ENCODE measurements at regions not wholly inside any gene's neighbourhood (a gene's known extent, or its start where the extent isn't known, plus 50 kb on each side); places are given as distances from the start of the nearest gene placed in this dataset.
A peak's percentile ranks its signal among the peaks of the same experiment; 100 is the strongest.
"Not testable (repeated sequence)": the region's sequence is repeated elsewhere in the genome, so short reads cannot be mapped to it uniquely, and the experiment has no call there.

DNA sequence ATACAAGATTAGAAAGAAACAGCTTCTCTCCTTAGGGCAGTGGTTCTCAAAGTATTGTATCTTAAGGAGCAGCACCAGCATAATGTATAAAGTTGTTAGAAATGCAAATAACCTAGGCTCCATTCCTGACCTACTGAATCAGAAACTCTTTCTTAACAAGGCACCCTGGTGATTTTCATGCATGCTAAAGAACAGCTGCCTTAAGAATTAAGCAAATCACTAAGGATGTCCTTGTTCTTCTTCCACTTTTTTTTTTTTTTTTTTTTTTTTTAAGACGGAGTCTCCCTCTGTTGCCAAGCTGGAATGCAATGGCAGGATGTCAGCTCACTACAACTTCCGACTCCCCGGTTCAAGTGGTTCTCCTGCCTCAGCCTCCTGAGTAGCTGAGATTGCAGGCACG is 1095.2 kb upstream of the EDIL3 start:
- no peak for DNase-seq
- TF ChIP-seq GATA1 (IDR thresholded peaks at IDR 0.05; ENCODE audit: low read depth, low read length) (no peak), POLR2A (IDR thresholded peaks at IDR 0.05; ENCODE audit: low read length) (no peak)

DNA sequence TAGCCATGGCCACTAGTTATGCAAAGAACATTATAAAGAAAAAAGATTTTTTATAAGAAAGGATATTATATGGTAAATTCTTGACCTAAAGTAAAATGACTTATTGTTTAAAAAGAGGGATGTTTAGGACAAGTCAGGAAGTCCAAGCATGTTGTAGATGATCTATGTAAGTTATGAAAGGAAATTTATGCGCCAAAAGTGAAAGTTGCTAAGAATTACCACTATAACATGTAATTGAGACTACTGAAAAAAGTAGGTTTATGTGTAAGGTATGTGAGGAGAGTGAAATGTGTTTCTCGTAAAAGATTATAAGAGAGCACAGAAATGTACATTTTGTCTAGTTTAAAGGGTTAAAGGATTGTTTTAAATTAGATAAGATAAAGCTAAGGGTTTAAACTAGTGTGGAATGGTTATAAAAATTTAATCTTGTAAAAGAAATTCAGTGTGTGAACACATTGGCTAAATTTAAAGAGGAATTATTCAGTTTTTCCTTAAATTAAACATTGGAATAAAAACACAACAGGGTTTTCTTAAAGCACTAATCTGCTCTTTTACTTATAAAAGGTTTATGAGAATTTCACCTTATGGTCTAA is 1100.4 kb upstream of the EDIL3 start:
- TF ChIP-seq GATA1 (IDR thresholded peaks at IDR 0.05; ENCODE audit: low read depth, low read length): no peak
- TF ChIP-seq POLR2A (IDR thresholded peaks at IDR 0.05; ENCODE audit: low read length): no peak
- peak; percentile 0 to 4 for DNase-seq

DNA sequence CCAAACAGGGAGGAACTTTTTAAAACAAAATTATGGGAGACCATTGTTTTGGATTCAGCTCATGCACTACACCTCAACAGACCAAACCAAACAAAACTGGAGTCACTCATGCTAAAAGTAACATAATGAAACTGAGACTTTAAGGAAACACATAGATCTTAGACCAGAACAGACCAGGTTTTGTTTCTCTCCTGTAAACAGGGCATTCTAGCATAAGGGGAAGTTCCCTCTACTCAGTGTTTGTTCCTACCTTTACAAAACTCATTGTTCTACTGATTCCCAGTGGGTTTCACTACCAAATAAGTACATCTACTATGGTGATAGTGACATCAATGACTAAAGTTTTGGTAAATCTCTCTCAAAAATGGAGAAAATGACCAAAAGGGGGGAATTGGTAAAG is 1103.6 kb upstream of the EDIL3 start:
- no peak for DNase-seq
- no peak for TF ChIP-seq POLR2A (IDR thresholded peaks at IDR 0.05; ENCODE audit: low read length)
- no peak for TF ChIP-seq GATA1 (IDR thresholded peaks at IDR 0.05; ENCODE audit: low read depth, low read length)

DNA sequence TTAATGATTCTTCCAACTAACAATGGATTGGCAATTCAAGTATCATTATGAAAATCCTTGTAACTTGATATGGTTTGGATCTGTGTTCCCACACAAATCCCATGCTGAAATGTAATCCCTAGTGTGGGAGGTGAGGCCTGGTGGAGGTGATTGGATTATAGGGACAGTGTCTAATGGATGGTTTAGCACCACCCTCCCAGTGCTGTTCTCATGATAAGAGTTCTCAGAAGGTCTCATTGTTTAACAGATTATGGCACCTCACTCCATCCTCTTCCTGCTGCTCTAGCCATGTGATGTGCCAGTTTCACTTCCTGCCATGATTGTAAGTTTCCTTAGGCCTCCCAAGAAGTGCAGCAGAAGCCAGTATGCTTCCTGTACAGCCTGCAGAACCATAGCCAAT is 1116.2 kb upstream of the EDIL3 start:
- DNase-seq: no peak
- TF ChIP-seq POLR2A (IDR thresholded peaks at IDR 0.05; ENCODE audit: low read length) (no peak), GATA1 (IDR thresholded peaks at IDR 0.05; ENCODE audit: low read depth, low read length) (no peak)

DNA sequence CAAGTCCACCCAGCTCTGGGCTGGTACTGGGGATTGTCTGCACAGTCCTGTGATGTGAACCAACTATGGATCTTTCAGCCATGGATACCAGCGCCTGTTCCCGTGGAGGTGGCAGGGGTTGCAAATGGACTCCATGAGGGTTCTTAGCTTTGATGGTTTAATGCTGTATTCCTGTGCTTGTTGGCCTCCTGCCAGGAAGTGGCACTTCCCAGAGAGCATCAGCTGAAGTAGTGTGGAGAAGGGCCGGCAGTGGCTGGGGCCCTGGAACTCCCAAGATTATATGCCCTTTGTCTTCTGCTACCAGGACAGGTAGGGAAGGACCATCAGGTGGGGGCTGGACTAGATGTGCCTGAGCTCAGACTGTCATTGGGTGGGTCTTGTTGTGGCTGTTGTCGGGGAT is 1104.8 kb upstream of the COX7C start:
- TF ChIP-seq GATA1 (IDR thresholded peaks at IDR 0.05; ENCODE audit: low read depth, low read length): no peak
- TF ChIP-seq POLR2A (IDR thresholded peaks at IDR 0.05; ENCODE audit: low read length): no peak
- no peak for DNase-seq

DNA sequence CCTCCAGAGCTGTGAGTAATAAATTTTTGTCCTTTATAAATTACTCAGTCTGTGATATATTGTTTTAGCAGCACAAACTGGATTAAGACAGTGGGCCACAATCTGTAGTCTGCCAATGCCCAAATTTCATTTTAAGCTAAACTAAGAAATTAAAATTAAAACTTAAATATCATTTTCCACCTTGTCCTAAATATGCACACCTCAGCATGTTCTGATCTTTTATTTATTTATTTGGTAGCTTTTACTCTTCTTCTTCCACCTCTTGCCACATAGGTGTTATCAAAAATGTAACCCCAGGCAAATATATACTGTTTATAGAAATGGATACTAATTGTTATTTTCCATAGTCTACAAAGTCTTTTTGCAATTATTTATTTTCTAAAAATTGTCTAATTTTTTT is 1102.2 kb upstream of the COX7C start:
- DNase-seq: no peak
- no peak for TF ChIP-seq POLR2A (IDR thresholded peaks at IDR 0.05; ENCODE audit: low read length)
- no peak for TF ChIP-seq GATA1 (IDR thresholded peaks at IDR 0.05; ENCODE audit: low read depth, low read length)

DNA sequence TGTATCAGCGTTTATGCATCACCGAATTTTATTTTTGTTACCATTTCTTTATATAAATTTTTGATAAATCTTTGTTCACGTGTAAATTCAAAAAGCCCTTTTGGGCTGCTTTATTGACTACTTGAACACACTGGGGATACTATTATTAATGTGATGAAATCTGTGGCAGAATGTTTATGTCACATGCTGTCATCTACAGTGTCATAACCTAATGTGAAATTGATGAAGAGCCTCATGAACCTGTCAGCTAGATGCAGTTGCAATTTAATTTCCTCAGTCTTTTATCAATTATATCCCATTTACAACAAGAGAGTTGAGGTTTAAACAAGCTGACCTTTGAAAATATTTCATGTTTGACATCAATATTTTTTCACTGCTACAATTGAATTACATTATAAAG is 1100.4 kb upstream of the COX7C start:
- no peak for DNase-seq
- TF ChIP-seq POLR2A (IDR thresholded peaks at IDR 0.05; ENCODE audit: low read length) (no peak), GATA1 (IDR thresholded peaks at IDR 0.05; ENCODE audit: low read depth, low read length) (no peak)

DNA sequence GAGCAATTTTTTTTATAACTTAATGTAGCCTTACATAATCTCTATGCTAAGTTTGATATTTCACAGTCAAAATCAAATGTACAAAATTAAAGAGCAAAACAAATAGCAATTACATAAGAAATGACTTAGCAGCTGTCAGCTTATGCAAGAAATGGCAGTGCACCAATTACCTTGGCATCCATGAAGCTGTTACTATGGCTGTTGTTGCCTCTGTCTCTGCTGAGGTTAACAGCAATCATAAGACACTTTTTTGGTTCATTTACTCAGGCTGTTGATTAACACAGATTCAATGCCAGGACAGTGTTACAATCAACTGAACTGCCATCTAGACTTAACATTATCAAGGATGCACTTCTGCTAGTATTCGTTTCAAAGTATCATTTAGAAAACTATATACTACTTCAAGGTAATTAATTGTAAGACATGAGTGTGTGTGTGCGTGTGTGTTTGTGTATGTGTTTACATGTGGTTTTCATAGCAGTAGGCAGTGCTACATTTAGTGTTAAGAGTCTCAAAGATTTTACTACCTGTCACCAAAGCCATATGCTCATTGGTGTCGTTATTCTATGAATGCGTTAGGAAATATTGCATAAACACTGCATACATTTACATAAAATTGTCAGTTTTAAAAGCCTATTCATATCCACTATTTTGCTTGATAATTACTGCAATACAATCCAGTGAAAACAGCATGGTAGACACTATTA is 1084.2 kb upstream of the COX7C start:
- no peak for DNase-seq
- TF ChIP-seq POLR2A (IDR thresholded peaks at IDR 0.05; ENCODE audit: low read length) (no peak), GATA1 (IDR thresholded peaks at IDR 0.05; ENCODE audit: low read depth, low read length) (no peak)

DNA sequence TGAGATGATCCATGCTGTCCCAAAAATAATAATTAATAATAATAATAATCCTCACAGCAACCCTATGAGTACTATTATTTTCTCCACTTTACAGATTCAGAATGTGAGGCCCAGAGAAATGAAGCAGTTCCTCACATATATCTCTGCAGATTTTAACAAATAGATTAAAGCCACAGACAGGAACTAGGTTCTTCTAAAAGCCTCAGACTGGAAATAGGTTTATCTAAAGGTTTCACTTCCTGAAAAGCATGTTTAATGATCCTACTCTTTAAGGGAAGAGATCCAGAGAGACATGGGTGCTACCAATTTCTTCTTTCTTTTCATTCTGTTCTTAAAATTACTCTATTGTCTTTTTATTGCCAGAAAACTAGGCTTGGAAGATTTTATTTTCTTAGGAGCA is 1079.4 kb upstream of the COX7C start:
- DNase-seq: no peak
- no peak for TF ChIP-seq POLR2A (IDR thresholded peaks at IDR 0.05; ENCODE audit: low read length)
- TF ChIP-seq GATA1 (IDR thresholded peaks at IDR 0.05; ENCODE audit: low read depth, low read length): no peak

DNA sequence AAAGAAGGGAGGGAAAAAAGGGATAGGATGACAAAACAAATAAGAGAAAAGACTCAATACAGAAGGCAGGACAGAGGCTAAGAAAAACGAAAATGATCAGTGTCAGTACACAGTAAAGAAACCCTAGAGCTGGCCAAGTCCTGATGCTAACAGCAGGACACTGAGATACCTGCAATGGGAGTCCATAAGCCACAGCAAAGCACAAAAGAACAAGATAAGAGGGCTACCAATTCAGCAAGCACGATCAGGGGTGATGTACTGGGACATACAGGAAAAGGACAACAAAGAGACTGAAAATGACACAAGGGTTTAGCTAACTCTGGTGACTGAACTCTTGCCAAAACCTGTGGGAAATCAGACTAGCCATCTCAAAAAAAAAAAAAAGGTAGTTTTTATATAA is 1072.6 kb upstream of the COX7C start:
- no peak for DNase-seq
- TF ChIP-seq POLR2A (IDR thresholded peaks at IDR 0.05; ENCODE audit: low read length) (no peak), GATA1 (IDR thresholded peaks at IDR 0.05; ENCODE audit: low read depth, low read length) (no peak)

DNA sequence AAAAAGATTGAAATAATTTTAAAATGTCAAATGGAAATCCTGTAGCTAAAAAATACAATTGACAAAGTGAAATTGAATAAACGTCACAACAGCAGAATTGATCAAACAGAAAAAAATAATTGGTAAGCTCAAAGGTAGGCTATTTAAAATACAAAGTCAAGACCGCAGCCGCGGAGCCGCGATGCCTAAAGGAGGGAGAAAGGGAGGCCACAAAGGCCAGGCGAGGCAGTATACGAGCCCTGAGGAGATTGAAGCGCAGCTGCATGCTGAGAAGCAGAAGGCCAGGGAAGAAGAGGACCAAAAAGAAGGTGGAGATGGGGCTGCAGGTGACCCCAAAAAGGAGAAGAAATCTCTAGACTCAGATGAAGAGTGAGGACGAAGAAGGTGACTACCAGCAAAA is 1068.5 kb upstream of the COX7C start:
- TF ChIP-seq POLR2A (IDR thresholded peaks at IDR 0.05; ENCODE audit: low read length) (no peak), GATA1 (IDR thresholded peaks at IDR 0.05; ENCODE audit: low read depth, low read length) (no peak)

DNA sequence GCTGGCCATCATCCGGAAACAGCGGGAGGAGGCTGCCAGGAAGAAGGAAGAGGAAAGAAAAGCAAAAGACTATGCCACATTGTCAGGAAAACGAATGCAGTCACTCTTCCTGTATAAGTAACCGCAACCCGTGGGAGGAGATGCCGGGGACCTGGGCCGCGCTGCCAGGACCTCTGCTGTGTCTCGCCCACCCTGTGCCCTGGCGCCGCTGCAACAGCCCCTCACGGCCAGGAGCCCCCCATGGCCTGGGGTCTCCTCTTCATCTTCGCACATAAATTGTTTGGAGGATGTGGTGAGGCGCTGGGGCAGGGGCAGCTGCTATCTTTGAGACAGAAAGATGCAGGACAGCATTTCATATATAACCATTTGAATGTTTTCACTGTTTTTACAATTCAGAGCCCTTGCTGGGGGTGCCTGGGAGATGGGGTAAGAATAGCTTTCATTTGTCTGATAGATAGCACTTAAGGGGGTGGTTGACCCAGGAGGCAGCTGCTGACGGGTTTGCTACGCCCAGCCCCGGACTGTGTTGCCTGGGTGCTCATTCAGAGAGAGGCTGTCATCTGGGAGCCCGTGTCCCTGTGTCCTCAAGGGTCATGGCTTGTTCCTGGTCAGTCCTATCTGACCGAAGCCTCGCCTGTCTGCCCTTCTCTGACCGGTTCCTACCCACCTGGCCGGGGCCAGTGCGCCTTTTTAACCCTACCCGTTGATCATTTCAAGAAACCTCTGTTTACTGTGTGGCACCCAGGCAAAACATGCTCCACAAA is 1067.7 kb upstream of the COX7C start:
- no peak for DNase-seq
- TF ChIP-seq GATA1 (IDR thresholded peaks at IDR 0.05; ENCODE audit: low read depth, low read length) (no peak), POLR2A (IDR thresholded peaks at IDR 0.05; ENCODE audit: low read length) (no peak)

More for the DNA sequence above, 1068.5 kb upstream of the COX7C start:
- DNase-seq: no peak

DNA sequence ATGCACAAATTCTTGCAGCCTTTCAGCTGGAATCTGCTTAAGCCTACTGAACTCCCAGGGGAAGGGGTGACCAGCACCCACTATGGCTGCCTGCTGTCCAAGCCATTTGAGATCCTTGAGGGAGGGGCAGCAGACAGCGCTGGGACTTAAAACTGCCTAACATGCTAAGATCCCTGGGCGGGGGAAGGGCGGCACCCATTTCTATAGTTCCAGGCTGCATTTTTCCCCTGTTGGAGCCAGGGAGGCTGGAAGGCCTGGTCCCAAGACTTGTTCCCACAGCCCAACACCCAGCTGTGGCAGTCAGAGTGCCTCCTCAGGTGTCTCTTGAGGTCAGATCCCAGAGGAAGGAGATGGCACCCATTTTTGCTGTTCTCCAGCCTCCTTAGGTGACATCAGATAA is 1061.3 kb upstream of the COX7C start:
- no peak for DNase-seq
- TF ChIP-seq POLR2A (IDR thresholded peaks at IDR 0.05; ENCODE audit: low read length): no peak
- no peak for TF ChIP-seq GATA1 (IDR thresholded peaks at IDR 0.05; ENCODE audit: low read depth, low read length)

DNA sequence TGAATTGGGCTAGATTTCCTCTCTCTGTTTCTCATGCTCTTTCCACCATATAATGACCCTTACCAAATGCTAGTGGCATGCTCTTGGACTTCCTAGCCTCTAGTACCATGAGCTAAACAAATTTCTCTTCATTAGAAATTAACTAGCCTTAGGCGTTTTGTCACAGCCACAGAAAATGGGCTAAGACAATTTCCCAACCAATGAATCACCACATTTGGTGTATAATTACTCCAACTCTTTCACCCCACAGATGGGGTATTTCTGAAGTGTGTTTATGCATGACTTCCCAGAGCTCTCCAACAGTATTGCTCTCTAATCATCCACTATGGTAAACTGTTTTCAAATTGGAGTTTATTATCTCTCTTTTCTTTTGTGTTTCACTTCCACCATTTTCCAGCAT is 1041.1 kb upstream of the COX7C start:
- DNase-seq: no peak
- no peak for TF ChIP-seq GATA1 (IDR thresholded peaks at IDR 0.05; ENCODE audit: low read depth, low read length)
- TF ChIP-seq POLR2A (IDR thresholded peaks at IDR 0.05; ENCODE audit: low read length): no peak

DNA sequence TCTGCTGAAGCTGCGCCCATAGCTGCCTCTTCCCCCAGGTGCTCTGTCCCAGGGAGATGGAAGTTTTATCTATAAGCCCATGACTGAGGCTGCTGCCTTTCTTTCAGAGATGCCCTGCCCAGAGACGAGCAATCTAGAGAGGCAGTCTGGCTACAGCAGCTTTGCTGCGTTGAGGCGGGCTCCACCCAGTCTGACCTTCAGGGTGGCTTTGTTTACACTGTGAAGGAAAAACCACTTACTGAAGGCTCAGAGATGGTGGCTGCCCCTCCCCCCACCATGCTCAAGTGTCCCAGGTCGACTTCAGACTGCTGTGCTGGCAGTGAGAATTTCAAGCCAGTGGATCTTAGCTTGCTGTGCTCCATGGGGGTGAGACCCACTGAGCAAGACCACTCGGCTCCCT is 1029.9 kb upstream of the COX7C start:
- DNase-seq: not testable (repeated sequence)

DNA sequence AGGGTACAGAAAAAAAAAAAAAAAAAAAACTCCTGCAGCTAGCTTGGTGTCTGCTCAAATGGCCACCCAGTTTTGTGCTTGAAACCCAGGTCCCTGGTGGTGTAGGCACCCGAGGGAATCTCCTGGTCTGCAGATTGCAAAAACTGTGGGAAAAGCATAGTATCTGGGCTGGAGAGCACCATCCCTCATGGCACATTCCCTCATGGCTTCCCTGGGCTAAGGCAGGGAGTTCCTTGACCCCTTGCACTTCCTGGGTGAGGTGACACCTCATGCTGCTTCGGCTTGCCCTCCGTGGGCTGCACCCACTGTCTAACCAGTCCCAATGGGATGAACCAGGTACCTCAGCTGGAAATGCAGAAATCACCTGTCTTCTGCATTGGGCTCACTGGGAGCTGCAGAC is 1029.5 kb upstream of the COX7C start:
- not testable (repeated sequence) for DNase-seq

Data from erythroblast (primary cell).